CD14-positive monocyte (primary cell): ENCODE measurements at regions not wholly inside any gene's neighbourhood (a gene's known extent, or its start where the extent isn't known, plus 50 kb on each side); places are given as distances from the start of the nearest gene placed in this dataset.

Experiments used
- DNase-seq, 3 donors: peaks; one replicate each; pipeline ENCODE4 v3.0.0-alpha.2; 2011 to 2022
- H2AFZ ChIP-seq: 2 replicates; pipeline ENCODE4 v1.6.0; 2012; ENCODE audit warnings: mild to moderate bottlenecking, low read depth, low read length, inconsistent platforms; ENCODE audit not compliant: insufficient read depth, poor library complexity, severe bottlenecking
- H3K27ac ChIP-seq, 2 donors: 1 replicate in 1 of 2; 2 replicates in 1 of 2; pipeline ENCODE4 v1.5.1; 2012 to 2013; ENCODE audit warnings: low read length in 2 of 2, control low read depth in 1 of 2, inconsistent platforms in 1 of 2, low read depth in 1 of 2, mild to moderate bottlenecking in 1 of 2
- H3K27me3 ChIP-seq, 2 donors: one replicate each; pipeline versions ENCODE4 v1.6.0 to v1.6.1; 2011 to 2013; ENCODE audit warnings: low read length in 2 of 2; ENCODE audit not compliant: control insufficient read depth in 2 of 2, insufficient read depth in 2 of 2
- H3K36me3 ChIP-seq, 2 donors: replicated peaks in 1 of 2; 1 replicate in 1 of 2; 2 replicates in 1 of 2; pipeline versions ENCODE4 v1.5.1 to v1.6.1; 2012 to 2013; ENCODE audit warnings: low read length in 2 of 2, control low read depth in 1 of 2, inconsistent platforms in 1 of 2, mild to moderate bottlenecking in 1 of 2; ENCODE audit not compliant: insufficient read depth in 2 of 2, control insufficient read depth in 1 of 2
- H3K4me1 ChIP-seq, 2 donors: 1 replicate in 1 of 2; 2 replicates in 1 of 2; pipeline versions ENCODE4 v1.5.1 to v1.6.1; 2012 to 2013; ENCODE audit warnings: low read length in 2 of 2, control low read depth in 1 of 2, inconsistent platforms in 1 of 2, mild to moderate bottlenecking in 1 of 2, moderate library complexity in 1 of 2; ENCODE audit not compliant: insufficient read depth in 2 of 2, control insufficient read depth in 1 of 2
- H3K4me2 ChIP-seq: replicated peaks from 2 replicates; pipeline ENCODE3; 2012; ENCODE audit warnings: low read length, moderate library complexity, mild to moderate bottlenecking; ENCODE audit not compliant: poor library complexity, severe bottlenecking; ENCODE audit errors: extremely low read depth
- H3K4me3 ChIP-seq, 3 experiments: fragments of 200-600 bp in 1 of 3; sonication (generic) in 1 of 3; replicated peaks in 1 of 3; 1 replicate in 2 of 3; 2 replicates in 1 of 3; pipeline ENCODE4 v1.5.1; 2011 to 2013; ENCODE audit warnings: low read length in 3 of 3, mild to moderate bottlenecking in 3 of 3, control low read depth in 2 of 3, low read depth in 2 of 3, inconsistent platforms in 1 of 3, moderate library complexity in 1 of 3
- H3K79me2 ChIP-seq: 2 replicates; pipeline ENCODE4 v1.6.0; 2012; ENCODE audit warnings: mild to moderate bottlenecking, control low read depth, inconsistent platforms, low read length, moderate library complexity; ENCODE audit not compliant: insufficient read depth
- H3K9ac ChIP-seq: 2 replicates; pipeline ENCODE4 v1.6.0; 2017; ENCODE audit warnings: low read length, mild to moderate bottlenecking; ENCODE audit not compliant: insufficient read depth, poor library complexity, severe bottlenecking
- H3K9me3 ChIP-seq, 2 donors: replicated peaks in 1 of 2; 1 replicate in 1 of 2; 2 replicates in 1 of 2; pipeline versions ENCODE4 v1.5.1 to v1.6.1; 2012 to 2013; ENCODE audit warnings: low read length in 2 of 2, control low read depth in 1 of 2; ENCODE audit not compliant: control insufficient read depth in 1 of 2, insufficient read depth in 1 of 2
- H4K20me1 ChIP-seq: 2 replicates; pipeline ENCODE4 v1.6.0; 2012; ENCODE audit warnings: mild to moderate bottlenecking, low read length, control low read depth, moderate library complexity; ENCODE audit not compliant: insufficient read depth
- H3K27ac Mint-ChIP-seq, 7 donors: one replicate each; pipeline ENCODE4 v1.8.0; 2020; ENCODE audit warnings: mild to moderate bottlenecking in 7 of 7, mixed read lengths in 7 of 7, moderate library complexity in 6 of 7, inconsistent platforms in 2 of 7
- H3K27me3 Mint-ChIP-seq, 3 donors: one replicate each; pipeline ENCODE4 v1.8.0; 2021 to 2022; ENCODE audit warnings: low read depth in 3 of 3, mild to moderate bottlenecking in 3 of 3, mixed read lengths in 3 of 3, moderate library complexity in 3 of 3, inconsistent platforms in 1 of 3
- H3K36me3 Mint-ChIP-seq, 2 donors: one replicate each; pipeline ENCODE4 v1.8.0; 2020; ENCODE audit warnings: mixed read lengths in 2 of 2, inconsistent platforms in 1 of 2, mild to moderate bottlenecking in 1 of 2
- H3K4me1 Mint-ChIP-seq: one replicate; pipeline ENCODE4 v1.8.0; 2020; ENCODE audit warnings: mild to moderate bottlenecking, mixed read lengths
- H3K4me3 Mint-ChIP-seq, 2 donors: one replicate each; pipeline ENCODE4 v1.8.0; 2020; ENCODE audit warnings: mild to moderate bottlenecking in 2 of 2, mixed read lengths in 2 of 2, moderate library complexity in 1 of 2
- H3K9me3 Mint-ChIP-seq, 7 donors: one replicate each; pipeline ENCODE4 v1.8.0; 2020 to 2022; ENCODE audit warnings: mixed read lengths in 7 of 7, mild to moderate bottlenecking in 6 of 7, moderate library complexity in 6 of 7, inconsistent platforms in 2 of 7
- WGBS: methylation state at CpG from one replicate; pipeline ENCODE4 v1.1.5; 2013; ENCODE audit warnings: missing lambda C conversion rate; ENCODE audit not compliant: insufficient coverage; 5-methylcytosine and 5-hydroxymethylcytosine counted together
- intact Hi-C, 2 donors: fragments of 100-400 bp; cut with micrococcal nuclease; formaldehyde crosslinking; loops; one replicate each; pipeline versions ENCODE4 v1.15.0 to v1.15.1; 2023
- TF ChIP-seq, protein P1 (sequence below): fragments of 200-600 bp; IDR thresholded peaks from one replicate; pipeline ENCODE4 v1.8.0; 2022; ENCODE audit warnings: antibody characterized with exemption, mild to moderate bottlenecking

DNA sequence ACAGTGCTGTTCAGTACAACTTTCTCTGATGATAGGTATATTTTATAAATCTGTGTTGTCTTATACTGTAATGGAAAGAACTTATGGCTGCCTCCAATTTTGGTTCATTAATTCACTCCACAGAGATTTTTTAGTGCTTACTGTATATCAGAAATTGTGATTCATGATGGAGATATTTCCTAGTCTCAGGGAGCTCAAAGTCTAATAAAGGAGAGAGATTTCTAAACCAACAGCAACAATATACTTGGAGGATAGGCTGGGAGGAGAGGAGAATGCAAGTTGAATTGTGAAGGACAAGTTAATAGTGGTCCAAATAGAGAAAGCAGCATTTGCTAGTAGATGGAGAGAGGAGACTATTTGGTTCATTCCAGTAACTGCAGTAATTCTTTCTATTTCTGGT lies 63.5 kb downstream of the TANC2 start:
- intact Hi-C loops = no loop called here
- Histone ChIP-seq H3K27me3 (no peaks in the 10 kb centered on the region), H3K9me3 (no peaks in the 10 kb centered on the region), H3K79me2 (no peaks in the 10 kb centered on the region), H3K27ac (no peak overlapping the region), H3K4me3 (no peak overlapping the region), H3K4me2 (no peak overlapping the region), H3K36me3 (no peaks in the 10 kb centered on the region), H3K9ac (no peak overlapping the region), H4K20me1 (no peaks in the 10 kb centered on the region), H2AFZ (no peak overlapping the region), H3K4me1 (no peaks in the 10 kb centered on the region)
- Mint-ChIP-seq H3K27ac (no peak overlapping the region), H3K4me3 (no peak overlapping the region), H3K4me1 (no peaks in the 10 kb centered on the region), H3K27me3 (no peaks in the 10 kb centered on the region), H3K9me3 (peaks cover 0 to 1% (median 0%) of the 10 kb centered on the region in 7 donors), H3K36me3 (peaks cover 1 to 2% of the 10 kb centered on the region in 2 donors)
- no peak for DNase-seq
- TF ChIP-seq, protein P1, sequence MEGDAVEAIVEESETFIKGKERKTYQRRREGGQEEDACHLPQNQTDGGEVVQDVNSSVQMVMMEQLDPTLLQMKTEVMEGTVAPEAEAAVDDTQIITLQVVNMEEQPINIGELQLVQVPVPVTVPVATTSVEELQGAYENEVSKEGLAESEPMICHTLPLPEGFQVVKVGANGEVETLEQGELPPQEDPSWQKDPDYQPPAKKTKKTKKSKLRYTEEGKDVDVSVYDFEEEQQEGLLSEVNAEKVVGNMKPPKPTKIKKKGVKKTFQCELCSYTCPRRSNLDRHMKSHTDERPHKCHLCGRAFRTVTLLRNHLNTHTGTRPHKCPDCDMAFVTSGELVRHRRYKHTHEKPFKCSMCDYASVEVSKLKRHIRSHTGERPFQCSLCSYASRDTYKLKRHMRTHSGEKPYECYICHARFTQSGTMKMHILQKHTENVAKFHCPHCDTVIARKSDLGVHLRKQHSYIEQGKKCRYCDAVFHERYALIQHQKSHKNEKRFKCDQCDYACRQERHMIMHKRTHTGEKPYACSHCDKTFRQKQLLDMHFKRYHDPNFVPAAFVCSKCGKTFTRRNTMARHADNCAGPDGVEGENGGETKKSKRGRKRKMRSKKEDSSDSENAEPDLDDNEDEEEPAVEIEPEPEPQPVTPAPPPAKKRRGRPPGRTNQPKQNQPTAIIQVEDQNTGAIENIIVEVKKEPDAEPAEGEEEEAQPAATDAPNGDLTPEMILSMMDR = no peak

DNA sequence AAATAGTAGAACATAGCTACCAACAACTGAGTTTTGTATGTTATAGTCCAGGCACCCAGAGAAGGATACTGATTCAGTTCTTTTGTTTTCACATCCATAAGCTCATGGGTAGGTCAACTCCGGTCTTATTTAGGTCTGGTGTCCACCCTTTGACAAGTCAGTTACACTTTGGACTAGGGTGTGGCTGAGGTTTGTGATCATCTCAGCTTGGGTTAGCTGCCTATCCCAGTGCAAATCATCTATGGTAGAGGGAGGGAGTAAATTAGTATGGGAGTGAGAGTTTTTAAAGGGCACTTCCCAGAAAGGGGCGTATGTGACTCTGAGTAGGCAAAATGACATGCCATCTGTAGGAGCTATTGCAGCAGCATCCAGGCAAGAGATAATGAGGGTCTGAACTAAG lies 66.1 kb downstream of the TANC2 start:
- Mint-ChIP-seq H3K27ac (no peak overlapping the region), H3K9me3 (peaks cover 0 to 3% (median 0%) of the 10 kb centered on the region in 7 donors), H3K27me3 (no peaks in the 10 kb centered on the region), H3K36me3 (peaks cover 1 to 2% of the 10 kb centered on the region in 2 donors), H3K4me3 (no peak overlapping the region), H3K4me1 (no peaks in the 10 kb centered on the region)
- H3K36me3 ChIP-seq = no peaks in the 10 kb centered on the region
- no peak overlapping the region for H3K4me2 ChIP-seq
- 71% methylated on average over 2 of the region's 2 CpGs for WGBS
- intact Hi-C loops = no loop called here
- no peak overlapping the region for H3K27ac ChIP-seq
- no peak overlapping the region for H3K4me3 ChIP-seq
- no peaks in the 10 kb centered on the region for H4K20me1 ChIP-seq
- DNase-seq = no peak
- H3K9ac ChIP-seq = no peak overlapping the region
- TF ChIP-seq, protein P1 = no peak
- H3K27me3 ChIP-seq = no peaks in the 10 kb centered on the region
- H3K79me2 ChIP-seq = no peaks in the 10 kb centered on the region
- no peaks in the 10 kb centered on the region for H3K4me1 ChIP-seq
- no peak overlapping the region for H2AFZ ChIP-seq
- H3K9me3 ChIP-seq = no peaks in the 10 kb centered on the region
